NCI-H1417 (cell line): ENCODE measurements at regions not wholly inside any gene's neighbourhood (a gene's known extent, or its start where the extent isn't known, plus 50 kb on each side); places are given as distances from the start of the nearest gene placed in this dataset.

ENCODE experiments used
- DNase-seq, 3 experiments: peaks; one replicate each; lab custom pipeline; 2025; lab: John Stamatoyannopoulos, UW

GRCh38 chr3:151935446-151935845, 62.0 kb downstream of the SUCNR1 start:
- no peak for DNase-seq

GRCh38 chr3:151940481-151940880, 67.0 kb downstream of the SUCNR1 start:
- no peak for DNase-seq

- no peak for DNase-seq
These were observed 70.1 kb downstream of the SUCNR1 start for GRCh38 chr3:151943539-151943938.

- DNase-seq: no peak
These were observed 70.9 kb downstream of the SUCNR1 start for GRCh38 chr3:151944356-151944755.

- no peak for DNase-seq
These were observed 73.2 kb downstream of the SUCNR1 start for GRCh38 chr3:151946606-151947005.

GRCh38 chr3:151949706-151950105, 76.3 kb downstream of the SUCNR1 start:
- DNase-seq: no peak

- no peak for DNase-seq
These were observed 81.9 kb downstream of the SUCNR1 start for GRCh38 chr3:151955356-151955755.

GRCh38 chr3:151960961-151961580, 87.6 kb downstream of the SUCNR1 start:
- DNase-seq: no peak

GRCh38 chr3:151962352-151962751, 88.9 kb downstream of the SUCNR1 start:
- no peak for DNase-seq

- DNase-seq: no peak
These were observed 89.5 kb downstream of the SUCNR1 start for GRCh38 chr3:151962912-151963311.

- no peak for DNase-seq
These were observed 91.3 kb downstream of the SUCNR1 start for GRCh38 chr3:151964743-151965142.

GRCh38 chr3:151969026-151969642, 95.7 kb downstream of the SUCNR1 start:
- DNase-seq: no peak

GRCh38 chr3:151971814-151972579, 98.6 kb downstream of the SUCNR1 start:
- peak; percentile 31 to 90 (median 54) for DNase-seq

- DNase-seq: no peak
These were observed 100.6 kb downstream of the SUCNR1 start for GRCh38 chr3:151974067-151974466.

GRCh38 chr3:151976211-151977050, 103.0 kb downstream of the SUCNR1 start:
- no peak for DNase-seq

- no peak for DNase-seq
These were observed 106.5 kb downstream of the SUCNR1 start for GRCh38 chr3:151979906-151980305.

- DNase-seq: no peak
These were observed 110.1 kb downstream of the SUCNR1 start for GRCh38 chr3:151983538-151983937.

GRCh38 chr3:151985787-151986430, 112.5 kb downstream of the SUCNR1 start:
- DNase-seq: no peak

GRCh38 chr3:151987893-151988292, 114.5 kb downstream of the SUCNR1 start:
- no peak for DNase-seq

GRCh38 chr3:151989621-151990020, 116.2 kb downstream of the SUCNR1 start:
- DNase-seq: no peak

- no peak for DNase-seq
These were observed 117.4 kb downstream of the SUCNR1 start for GRCh38 chr3:151990696-151991376.
